Fibroblast of peridontal ligament (primary cell): ENCODE measurements at regions not wholly inside any gene's neighbourhood (a gene's known extent, or its start where the extent isn't known, plus 50 kb on each side); places are given as distances from the start of the nearest gene placed in this dataset.
"Not testable (repeated sequence)": the region's sequence is repeated elsewhere in the genome, so short reads cannot be mapped to it uniquely, and the experiment has no call there.

Experiments
- DNase-seq: peaks from one replicate; pipeline ENCODE4 v3.0.0-alpha.2; 2010; ENCODE audit errors: extremely low read depth

- DNase-seq = no peak
Observed at GRCh38 chr1:38612951-38613350, 246.6 kb downstream of the RRAGC start.

GRCh38 chr1:38611664-38612211 lies 247.8 kb downstream of the RRAGC start:
- DNase-seq = no peak

GRCh38 chr1:38609166-38610025 lies 250.2 kb downstream of the RRAGC start:
- DNase-seq = no peak

- no peak for DNase-seq
Observed at GRCh38 chr1:38608202-38608864, 251.2 kb downstream of the RRAGC start.

GRCh38 chr1:38607526-38607925 lies 252.0 kb downstream of the RRAGC start:
- no peak for DNase-seq

GRCh38 chr1:38605063-38605462 lies 254.5 kb downstream of the RRAGC start:
- DNase-seq = no peak

- no peak for DNase-seq
Observed at GRCh38 chr1:38603907-38604306, 255.7 kb downstream of the RRAGC start.

GRCh38 chr1:38600905-38601304 lies 258.7 kb downstream of the RRAGC start:
- no peak for DNase-seq

GRCh38 chr1:38600286-38600685 lies 259.3 kb downstream of the RRAGC start:
- DNase-seq = no peak

GRCh38 chr1:38598118-38598517 lies 261.5 kb downstream of the RRAGC start:
- DNase-seq = no peak

- DNase-seq = no peak
Observed at GRCh38 chr1:38589036-38589435, 270.5 kb downstream of the RRAGC start.

GRCh38 chr1:38587766-38588165 lies 271.8 kb downstream of the RRAGC start:
- DNase-seq = no peak

GRCh38 chr1:38586993-38587646 lies 272.5 kb downstream of the RRAGC start:
- DNase-seq = no peak

- no peak for DNase-seq
Observed at GRCh38 chr1:38585971-38586370, 273.6 kb downstream of the RRAGC start.

- no peak for DNase-seq
Observed at GRCh38 chr1:38585460-38585859, 274.1 kb downstream of the RRAGC start.

GRCh38 chr1:38584448-38585355 lies 274.9 kb downstream of the RRAGC start:
- no peak for DNase-seq

GRCh38 chr1:38583287-38583686 lies 276.3 kb downstream of the RRAGC start:
- DNase-seq = not testable (repeated sequence)

GRCh38 chr1:38581396-38581795 lies 278.2 kb downstream of the RRAGC start:
- no peak for DNase-seq

- no peak for DNase-seq
Observed at GRCh38 chr1:38580594-38580993, 279.0 kb downstream of the RRAGC start.

- DNase-seq = no peak
Observed at GRCh38 chr1:38579056-38579455, 280.5 kb downstream of the RRAGC start.

GRCh38 chr1:38578271-38578951 lies 281.2 kb downstream of the RRAGC start:
- no peak for DNase-seq
